IPS-11a (cell line): ENCODE measurements at regions not wholly inside any gene's neighbourhood (a gene's known extent, or its start where the extent isn't known, plus 50 kb on each side); places are given as distances from the start of the nearest gene placed in this dataset.
"Not testable (repeated sequence)": the region's sequence is repeated elsewhere in the genome, so short reads cannot be mapped to it uniquely, and the experiment has no call there.

Experiments used
- H3K4me3 ChIP-seq: one replicate; pipeline ENCODE4 v1.5.1; 2013; ENCODE audit warnings: low read depth, low read length, control low read depth

DNA sequence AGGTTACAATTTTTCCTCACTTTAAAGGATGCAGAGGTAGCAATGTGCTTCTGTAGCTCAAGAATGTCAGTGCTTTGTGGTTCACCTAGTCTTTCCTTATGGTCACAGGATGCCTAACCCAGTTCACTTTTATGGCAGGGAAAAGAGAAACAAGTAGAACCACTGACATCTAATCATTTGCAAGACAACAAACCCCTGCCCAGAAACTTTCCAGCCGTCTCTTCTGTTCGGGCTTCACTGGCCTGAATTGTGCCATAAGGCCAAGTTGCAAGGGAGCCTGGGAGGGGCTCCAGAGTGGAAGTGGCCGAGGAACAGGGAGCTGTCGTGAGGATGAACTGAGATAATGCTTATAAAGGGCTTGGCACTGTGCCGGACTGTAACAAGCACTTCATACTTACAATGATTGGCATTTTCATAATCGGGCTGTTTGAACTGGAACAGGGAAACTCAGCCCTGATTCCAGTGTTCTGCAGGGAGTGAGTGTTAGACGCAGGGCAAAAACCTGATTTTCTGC lies 212.6 kb downstream of the BCAS1 start:
- H3K4me3 ChIP-seq: no peak overlapping the region

DNA sequence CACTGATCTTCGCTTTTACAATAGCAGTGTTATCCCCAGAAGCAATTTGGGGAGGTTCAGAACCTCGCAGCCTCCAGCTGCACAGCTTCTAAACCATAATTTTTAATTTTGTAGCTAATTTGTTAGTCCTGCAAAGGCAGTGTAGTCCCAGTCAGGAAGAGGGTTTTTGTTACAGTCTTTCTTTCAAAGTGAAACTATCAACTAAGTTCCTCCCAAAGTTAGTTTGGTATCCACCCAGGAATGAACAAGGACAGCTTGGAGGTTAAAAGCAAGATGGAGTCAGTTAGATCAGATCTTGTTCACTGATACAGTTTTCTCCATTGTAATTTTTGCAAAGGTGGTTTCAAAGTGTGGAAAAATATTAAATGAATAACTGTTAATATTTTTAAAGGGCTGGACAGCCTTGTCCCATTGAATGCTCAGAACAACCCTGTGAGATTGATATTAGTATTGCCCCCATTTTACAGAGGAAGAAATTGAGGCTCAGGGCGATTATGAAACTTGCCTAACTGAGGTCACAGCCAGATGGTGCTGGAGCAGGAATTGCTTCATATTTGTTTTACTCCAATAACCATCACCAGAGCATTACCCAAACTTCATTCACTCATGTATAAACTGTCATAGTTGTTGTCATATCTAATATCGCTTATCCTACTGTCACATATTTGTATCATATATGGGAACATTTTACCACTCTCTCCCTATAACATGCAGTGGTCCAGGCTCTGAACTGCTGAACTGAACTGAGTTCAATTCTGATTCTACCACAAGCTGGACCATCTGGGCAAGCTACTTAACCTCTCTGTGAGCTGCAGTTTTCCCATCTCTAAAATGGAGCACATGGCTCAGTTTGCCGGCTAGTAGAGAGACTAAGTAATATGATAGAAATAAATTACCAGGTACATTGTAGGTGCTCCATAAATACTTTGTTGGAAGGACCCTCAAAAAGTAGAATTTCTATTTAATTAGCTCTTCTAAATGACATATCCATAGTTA lies 213.8 kb downstream of the BCAS1 start:
- no peak overlapping the region for H3K4me3 ChIP-seq

DNA sequence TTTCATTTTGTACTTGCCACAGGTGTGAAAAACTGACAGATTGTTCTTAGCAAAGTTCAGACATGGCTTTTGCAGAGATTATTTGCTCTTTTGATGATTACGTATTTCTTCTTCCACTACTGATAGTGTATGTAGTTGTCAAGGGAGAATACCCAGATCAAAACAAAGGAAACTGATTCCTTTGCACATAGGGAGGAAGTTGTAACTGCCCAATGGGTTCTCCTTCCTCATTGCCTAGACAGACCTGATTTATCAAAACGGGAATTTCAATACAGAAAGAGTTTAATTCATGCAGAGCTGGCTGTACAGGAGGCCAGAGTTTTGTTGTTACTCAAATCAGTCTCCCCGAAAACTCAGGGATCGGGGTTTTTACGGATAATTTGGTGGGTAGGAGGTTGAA lies 214.7 kb downstream of the BCAS1 start:
- no peak overlapping the region for H3K4me3 ChIP-seq

DNA sequence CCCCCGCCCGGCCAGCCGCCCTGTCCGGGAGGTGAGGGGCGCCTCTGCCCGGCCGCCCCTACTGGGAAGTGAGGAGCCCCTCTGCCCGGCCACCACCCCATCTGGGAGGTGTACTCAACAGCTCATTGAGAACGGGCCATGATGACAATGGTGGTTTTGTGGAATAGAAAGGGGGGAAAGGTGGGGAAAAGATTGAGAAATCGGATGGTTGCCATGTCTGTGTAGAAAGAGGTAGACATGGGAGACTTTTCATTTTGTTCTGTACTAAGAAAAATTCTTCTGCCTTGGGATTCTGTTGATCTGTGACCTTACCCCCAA lies 215.8 kb downstream of the BCAS1 start:
- H3K4me3 ChIP-seq: not testable (repeated sequence)

DNA sequence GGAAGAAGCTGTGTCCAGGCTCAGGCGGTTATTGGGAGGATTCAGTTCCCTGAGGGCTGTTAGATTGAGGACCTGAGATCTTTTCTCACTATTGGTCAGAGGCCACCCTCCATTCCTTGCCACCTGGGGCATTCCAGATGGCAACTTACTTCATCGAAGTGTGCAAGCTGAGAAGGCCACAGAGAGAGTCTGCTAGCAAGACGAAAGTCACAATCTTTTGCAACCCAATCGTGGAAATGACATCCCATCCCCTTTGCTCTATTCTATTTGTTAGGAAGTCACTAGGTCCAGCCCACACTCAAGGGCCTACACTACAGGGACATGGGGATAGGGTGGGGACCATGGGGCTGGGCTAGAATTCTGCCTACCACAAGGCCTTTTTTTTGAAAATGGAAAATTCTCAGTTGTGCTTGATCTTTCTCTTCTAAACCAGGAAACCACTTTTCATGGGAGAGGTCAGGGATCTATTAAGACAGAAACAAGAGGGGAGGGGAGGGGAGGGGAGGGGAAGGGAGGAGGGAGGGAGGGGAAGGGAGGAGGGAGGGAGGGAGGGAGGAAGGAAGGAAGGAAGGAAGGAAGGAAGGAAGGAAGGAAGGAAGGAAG lies 217.2 kb downstream of the BCAS1 start:
- H3K4me3 ChIP-seq: no peak overlapping the region

DNA sequence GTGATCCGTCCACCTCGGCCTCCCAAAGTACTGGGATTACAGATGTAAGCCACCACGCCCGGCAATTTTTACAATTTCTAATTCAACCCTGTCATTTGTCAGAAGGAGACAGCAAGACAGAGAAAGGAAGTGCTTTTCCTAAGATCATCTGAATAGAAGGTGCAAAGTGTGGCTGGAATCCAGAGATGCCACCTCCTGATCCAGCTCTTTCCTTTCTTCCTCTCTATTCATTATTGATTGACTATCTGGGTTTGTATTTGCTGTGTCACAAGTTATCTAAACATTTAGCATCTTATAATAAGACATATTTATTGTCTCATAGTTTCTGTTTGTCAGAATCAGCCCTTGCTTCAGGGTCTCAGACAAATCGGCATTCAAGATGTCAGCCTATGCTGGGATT lies 217.7 kb downstream of the BCAS1 start:
- no peak overlapping the region for H3K4me3 ChIP-seq

DNA sequence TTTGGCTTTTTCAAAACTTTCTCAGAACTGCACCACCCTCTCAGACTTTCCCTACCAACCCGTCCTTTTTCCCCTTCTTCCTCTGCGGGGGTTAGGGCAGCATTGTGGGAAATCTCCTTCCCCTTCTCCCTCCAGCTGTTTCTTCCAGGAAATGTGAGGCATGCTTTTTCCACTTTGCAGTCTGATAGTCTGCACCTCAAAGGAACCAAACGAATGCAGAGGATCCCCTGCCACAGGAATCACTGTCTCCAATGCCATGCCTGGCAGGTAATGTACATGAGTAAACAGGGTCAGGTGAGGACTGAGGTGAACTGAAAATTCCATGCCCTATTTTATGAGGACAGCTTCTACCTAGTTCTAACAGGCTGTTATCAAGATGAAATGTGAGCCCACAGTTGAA lies 218.4 kb downstream of the BCAS1 start:
- H3K4me3 ChIP-seq: no peak overlapping the region

DNA sequence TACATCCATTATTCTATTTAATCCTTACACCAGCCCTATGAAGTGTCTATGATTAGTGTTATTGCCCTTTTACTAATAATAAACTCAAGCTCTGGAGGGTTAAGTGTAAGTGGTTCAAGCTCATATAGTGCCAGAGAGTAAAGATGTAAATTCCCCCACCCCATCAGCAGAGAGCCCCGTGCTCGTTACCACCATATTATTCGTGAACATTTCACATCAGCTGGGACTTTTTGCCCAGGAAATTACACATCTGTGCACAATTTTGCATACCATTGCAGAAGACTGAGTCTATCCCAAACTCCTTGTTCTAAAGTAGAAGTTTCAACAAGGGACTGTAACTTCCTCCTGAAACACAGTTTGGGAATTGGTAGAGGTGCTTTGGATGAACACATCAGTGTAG lies 220.1 kb downstream of the BCAS1 start:
- no peak overlapping the region for H3K4me3 ChIP-seq

DNA sequence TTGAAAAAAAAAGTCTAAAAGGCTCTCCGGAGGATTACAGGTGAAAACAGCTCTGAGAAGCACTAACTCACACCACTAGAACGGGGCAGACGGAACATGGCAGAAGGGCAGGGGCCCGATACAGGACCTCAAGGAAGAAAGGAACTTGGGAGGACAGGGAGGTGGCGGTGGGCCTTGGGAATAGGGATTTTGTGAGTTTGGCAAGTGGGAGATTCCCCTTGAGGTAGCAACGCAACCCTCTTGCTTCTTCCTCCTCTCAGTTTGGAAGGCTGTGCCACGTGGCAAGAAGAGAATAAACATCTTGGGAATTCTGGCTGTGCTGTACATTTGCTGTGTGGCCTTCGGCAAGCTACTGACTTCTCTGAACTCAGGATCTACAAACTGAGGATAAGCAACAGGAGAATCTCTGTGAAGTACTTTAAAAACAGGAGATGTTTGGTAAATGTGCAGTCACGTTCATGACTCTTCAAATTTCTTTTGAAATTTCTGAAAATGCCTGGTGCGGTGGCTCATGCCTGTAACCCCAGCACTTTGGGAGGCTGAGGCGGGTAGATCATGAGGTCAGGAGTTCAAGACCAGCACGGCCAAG lies 220.8 kb downstream of the BCAS1 start:
- no peak overlapping the region for H3K4me3 ChIP-seq

DNA sequence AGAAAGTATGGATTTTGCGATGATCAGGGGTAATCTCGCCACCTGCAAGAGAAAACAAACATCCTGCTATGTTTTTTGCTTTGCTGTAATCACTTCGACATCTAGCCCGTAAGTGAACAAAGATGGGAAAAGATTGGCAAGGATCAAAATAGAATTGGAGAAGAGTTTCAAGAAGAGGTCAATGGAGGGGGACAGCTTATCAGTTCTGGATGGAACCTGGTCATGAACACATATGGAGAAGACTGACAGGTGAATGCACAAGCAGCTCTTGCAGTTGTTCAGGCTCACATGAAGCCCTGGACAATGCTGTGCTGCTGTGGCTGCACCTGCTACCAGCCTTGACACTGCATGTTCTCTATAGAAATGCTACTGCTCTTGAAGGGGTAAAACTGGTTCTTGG lies 222.1 kb downstream of the BCAS1 start:
- no peak overlapping the region for H3K4me3 ChIP-seq

DNA sequence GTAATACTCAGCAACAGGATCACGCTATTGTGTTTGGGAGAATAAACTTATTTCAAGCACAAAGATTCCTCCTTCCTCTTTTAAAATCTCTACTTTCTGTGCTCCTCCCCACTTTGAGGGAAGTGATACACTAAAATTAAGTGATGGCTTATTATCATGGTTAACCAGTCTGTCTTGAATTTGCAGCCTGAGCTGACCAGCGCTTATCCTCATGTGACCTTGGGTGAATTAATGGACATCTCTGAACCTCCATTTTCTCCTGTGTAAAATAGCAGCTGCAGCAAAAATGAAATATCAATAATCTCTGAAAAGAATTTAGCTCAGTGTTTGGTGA lies 222.6 kb downstream of the BCAS1 start:
- no peak overlapping the region for H3K4me3 ChIP-seq

DNA sequence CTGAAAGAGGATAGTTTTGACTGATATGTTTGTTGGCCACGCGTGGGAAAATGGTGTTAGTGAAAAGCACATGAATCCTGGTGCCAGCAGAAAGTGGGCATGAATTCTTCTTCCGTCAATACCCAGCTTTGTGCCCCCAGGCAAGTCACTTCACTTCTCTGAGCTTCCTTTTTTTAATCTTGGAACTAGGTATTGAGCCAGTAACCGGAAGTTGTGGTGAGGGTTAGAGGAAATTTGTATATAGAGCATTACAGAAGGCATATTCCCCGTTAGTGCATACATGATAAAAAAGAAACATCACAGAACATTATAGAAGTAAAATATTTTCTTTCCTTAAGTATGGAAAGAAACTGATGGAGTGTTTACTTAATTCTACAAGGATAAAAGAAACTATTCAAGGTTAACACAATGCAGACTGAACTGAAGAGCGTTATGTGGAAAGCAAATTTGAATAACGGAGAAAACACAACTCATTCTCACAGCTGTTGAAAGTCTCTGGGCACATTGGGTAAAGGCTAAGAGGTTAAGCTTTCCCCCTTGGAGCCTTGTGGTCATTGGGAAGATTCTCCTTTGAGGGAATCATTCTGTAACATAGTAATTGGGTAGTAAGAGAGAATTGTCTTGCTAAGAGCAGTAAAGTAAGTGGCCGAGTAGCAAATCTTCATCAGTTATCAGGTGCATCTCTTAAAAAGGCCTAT lies 223.1 kb downstream of the BCAS1 start:
- H3K4me3 ChIP-seq: no peak overlapping the region

DNA sequence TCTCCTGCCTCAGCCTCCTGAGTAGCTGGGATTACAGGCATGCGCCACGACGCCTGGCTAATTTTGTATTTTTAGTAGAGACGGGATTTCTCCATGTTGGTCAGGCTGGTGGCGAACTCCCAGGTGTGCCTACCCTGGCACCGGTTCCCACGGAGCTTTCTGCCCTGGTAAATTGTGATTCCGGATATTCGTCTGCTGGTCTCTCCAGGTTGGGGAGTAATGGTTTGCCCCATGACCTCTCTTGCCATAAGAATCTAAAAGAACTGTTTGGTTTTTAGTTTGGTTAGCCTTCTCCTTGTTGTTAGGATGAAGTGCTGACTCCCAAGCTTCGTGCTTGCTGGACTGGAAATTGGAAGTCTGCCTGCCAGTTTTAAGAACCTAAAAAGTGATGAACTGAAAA lies 223.8 kb downstream of the BCAS1 start:
- no peak overlapping the region for H3K4me3 ChIP-seq

DNA sequence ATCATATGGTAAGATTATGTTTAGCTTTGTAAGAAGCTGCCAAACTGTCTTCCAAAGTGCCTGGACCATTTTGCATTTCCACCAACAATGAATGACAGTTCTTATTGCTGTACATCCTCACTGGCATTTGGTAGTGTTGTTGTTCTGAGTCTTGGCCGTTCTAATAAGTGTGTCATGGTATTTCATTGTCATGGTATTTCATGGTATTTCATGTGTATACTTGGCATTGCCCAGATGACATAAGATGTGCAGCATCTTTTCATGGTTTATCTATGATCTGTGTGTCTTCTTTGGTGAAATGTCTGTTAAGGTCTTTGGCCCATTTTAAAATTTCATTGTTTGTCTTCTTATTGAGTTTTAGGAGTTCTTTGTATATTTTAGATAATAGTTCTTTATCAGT lies 224.4 kb downstream of the BCAS1 start:
- H3K4me3 ChIP-seq: no peak overlapping the region

DNA sequence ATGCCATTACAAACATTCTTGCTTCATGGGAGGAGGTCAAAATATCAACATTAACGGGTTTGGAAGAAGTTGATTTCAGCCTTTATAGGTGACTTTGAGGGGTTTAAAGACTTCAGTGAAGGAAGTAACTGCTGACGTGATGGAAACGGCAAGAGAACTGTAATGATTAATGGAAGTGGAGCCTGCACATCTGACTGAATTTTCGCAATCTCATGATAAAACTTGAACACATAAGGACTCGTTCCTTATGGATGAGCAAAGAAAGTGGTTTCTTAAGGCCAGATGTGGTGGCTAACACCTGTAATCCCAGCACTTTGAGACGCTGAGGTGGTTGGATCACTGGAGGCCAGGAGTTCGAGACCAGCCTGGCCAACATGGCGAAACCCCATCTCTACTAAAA lies 226.1 kb downstream of the BCAS1 start:
- H3K4me3 ChIP-seq: no peak overlapping the region

DNA sequence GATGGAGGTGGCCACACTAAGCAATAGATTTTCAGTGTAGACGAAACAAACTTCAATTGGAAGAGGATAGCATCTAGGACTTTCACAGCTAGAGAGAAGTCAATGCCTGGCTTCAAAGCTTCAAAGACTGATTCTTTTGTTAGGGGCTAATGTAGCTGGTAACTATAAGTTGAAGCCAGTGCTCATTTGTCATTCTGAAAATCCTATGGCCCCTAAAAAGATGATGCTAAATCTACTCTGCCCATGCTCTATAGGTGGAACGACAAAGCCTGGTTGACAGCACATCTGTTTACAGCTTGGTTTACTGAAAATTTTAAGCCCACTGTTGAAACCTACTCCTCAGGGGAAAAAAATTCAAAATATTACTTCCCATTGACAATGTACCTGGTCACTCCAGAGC lies 226.7 kb downstream of the BCAS1 start:
- H3K4me3 ChIP-seq: no peak overlapping the region

DNA sequence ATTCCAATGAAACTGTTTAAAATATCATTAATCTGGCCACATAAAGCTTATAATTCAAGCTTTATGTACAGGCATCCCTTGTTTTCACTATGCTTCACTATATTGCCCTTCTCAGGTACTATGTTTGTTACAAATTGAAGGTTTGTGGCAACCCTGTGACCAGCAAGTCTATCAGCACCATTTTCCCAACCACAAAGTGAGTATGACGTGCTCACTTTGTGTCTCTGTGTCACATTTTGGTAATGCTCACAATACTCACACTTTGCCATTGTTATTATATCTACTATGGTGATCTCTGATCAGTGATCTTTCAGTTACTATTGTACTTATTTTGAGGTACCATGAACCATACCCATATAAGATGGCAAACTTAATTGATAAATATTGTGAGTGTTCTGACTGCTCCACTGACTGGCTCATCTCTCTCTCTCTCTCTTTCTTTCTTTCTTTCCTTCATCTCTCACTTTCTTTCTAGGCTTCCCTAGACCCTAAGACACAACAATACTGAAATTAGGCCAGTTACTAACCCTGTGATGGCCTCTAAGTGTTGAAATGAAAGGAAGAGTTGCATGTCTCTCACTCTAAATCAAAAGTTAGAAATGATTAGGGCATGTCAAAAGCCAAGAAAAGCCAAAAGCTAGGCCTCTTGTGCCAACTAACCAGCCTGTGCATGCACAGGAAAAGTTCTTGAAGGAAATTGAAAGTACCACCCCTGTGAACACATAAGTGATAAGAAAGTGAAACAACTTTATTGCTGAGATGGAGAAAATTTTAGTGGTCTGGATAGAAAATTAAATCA lies 227.9 kb downstream of the BCAS1 start:
- no peak overlapping the region for H3K4me3 ChIP-seq

DNA sequence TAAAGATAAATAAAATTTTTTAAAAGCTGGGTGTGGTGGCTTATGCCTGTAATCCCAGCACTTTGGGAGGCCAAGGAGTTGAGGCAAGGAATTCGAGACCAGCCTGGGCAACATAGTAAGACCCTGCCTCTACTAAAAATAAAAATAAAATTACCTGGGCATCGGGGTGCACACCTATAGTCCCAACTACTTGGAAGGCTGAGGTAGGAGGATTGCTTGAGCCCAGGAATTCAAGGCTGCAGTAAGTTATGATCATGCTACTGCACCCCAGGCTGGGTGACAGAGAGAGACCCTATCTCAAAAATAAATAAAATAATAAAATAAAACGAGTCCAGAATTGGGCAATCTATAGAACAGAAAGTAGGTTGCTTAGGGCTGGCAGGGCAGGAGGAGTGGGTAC lies 228.7 kb downstream of the BCAS1 start:
- H3K4me3 ChIP-seq: no peak overlapping the region

DNA sequence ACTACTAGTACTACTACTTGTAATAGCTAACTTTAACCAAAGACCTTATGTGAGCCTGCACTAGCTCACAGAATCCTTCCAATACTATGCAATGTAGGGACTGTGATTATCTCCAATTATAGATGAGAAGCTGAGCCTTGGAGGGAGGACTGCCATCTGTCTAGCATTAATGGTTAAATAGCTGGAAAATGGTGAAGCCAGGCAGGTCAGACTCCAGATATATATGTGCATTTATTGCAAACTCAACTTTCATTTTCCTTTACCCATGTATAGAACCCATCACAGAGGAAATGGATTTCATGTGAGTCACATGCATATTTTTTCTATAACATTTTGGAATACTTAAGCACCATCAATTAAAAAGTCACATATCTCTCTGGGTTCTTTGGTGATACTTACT lies 229.9 kb downstream of the BCAS1 start:
- no peak overlapping the region for H3K4me3 ChIP-seq

DNA sequence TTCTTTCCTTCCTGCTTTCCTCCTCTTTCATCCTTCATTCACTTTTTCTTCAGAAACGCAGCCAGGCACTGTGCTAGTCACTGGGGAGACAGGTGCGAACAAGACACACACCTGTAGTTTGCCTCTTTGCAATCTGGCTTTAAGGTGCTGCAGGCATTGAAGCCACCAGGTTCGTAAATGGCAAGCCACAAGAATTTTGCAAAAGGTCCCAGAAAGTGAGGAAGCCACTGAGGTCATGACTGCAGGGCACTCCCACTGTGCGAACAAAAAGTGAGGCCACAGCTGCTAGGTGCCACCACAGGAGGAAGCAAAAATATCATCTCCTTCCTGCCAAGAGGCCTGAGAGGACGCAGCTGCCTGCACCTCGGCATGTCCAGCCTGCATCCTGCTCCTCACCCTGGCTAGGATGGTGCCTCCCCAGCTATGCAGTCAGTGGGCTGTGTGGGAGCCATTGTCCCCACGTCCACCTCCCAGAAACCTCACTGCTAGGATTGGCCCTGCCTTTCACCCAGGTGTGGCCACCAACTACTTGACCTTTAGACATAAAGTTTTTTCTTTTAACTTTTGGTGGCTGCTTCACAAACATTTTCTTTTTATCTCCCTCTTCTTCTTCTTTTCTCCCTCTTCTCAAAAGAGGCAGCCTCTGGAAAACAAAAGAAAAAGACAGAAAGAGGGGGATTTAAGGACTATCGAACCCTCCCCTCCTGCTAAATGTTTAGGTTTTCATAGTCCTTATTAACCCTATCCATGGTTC lies 230.8 kb downstream of the BCAS1 start:
- H3K4me3 ChIP-seq: no peak overlapping the region
